GM18505 (cell line): ENCODE measurements at regions not wholly inside any gene's neighbourhood (a gene's known extent, or its start where the extent isn't known, plus 50 kb on each side); places are given as distances from the start of the nearest gene placed in this dataset.
"Not testable (repeated sequence)": the region's sequence is repeated elsewhere in the genome, so short reads cannot be mapped to it uniquely, and the experiment has no call there.

Experiments used
- ATAC-seq: cut with Tn5 transposase; IDR thresholded peaks from one replicate; pipeline ENCODE4 v1.9.1; 2021; ENCODE audit not compliant: unreplicated experiment
- POLR2A ChIP-seq: IDR thresholded peaks from 4 replicates; pipeline ENCODE4 v1.6.1; 2011; ENCODE audit warnings: borderline replicate concordance; ENCODE audit not compliant: insufficient read depth, insufficient read length; ENCODE audit errors: extremely low read depth

DNA sequence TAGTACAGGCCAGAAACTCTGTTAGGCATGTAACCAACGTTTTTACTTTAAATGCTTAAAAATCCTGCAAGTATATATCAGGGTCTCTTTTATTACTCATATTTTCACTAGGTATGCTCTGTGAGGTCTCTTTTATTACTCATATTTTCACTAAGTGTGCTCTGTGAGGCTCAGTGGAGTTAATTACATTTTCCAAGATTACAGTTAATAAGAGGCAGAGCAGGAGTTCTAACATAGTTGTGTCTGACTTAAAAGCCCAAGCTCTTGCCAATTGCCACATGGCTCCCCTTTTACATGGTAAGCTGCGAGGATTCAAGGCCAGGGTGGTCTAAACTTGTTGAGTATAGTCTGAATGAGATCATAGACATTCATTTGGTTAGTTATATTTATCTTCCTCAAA lies 81.0 kb upstream of the ARMCX2 start:
- no peak for TF ChIP-seq POLR2A
- no peak for ATAC-seq

DNA sequence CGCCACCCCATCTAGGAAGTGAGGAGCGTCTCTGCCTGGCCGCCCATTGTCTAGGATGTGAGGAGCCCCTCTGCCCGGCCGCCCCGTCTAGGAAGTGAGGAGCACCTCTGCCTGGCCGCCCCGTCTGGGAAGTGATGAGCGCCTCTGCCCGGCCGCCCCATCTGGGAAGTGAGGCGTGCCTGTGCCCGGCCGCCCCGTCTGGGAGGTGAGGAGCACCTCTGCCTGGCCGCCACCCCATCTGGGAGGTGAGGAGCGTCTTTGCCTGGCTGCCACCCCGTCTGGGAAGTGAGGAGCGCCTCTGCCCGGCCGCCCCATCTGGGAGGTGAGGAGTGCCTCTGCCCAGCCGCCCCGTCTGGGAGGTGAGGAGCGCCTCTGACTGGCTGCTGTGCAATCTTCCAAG lies 79.2 kb upstream of the ARMCX2 start:
- not testable (repeated sequence) for ATAC-seq

GRCh38 chrX:101738411-101738810 lies 78.8 kb upstream of the ARMCX2 start:
- ATAC-seq: not testable (repeated sequence)

- ATAC-seq: no peak
- TF ChIP-seq POLR2A: no peak
Observed at GRCh38 chrX:101736651-101737050, 77.0 kb upstream of the ARMCX2 start.

GRCh38 chrX:101732870-101733269 lies 73.2 kb upstream of the ARMCX2 start:
- no peak for TF ChIP-seq POLR2A
- no peak for ATAC-seq

DNA sequence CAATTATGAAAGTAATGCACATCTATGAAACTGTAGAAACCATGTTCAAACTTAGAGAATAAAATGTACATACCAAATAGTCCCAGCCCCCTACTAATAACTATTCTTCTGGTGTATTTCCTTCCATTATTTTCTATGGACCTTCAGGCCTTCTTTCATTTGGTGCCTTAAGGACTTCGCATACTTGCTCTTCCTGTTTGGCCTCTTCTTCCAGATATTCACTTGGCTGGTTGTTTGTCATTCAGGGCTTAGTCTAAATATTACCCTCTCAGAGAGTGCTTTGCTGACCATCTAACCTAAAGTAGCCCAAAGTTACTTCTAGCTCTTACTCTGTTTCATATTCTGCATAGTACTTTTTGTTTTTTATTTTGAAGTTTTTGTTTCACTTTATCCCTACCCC lies 70.3 kb upstream of the ARMCX2 start:
- no peak for ATAC-seq
- no peak for TF ChIP-seq POLR2A
